GM21619 (cell line): ENCODE measurements at regions not wholly inside any gene's neighbourhood (a gene's known extent, or its start where the extent isn't known, plus 50 kb on each side); places are given as distances from the start of the nearest gene placed in this dataset.

ENCODE experiments used
- ATAC-seq: cut with Tn5 transposase; IDR thresholded peaks from one replicate; pipeline ENCODE4 v1.9.1; 2021; ENCODE audit not compliant: unreplicated experiment

DNA sequence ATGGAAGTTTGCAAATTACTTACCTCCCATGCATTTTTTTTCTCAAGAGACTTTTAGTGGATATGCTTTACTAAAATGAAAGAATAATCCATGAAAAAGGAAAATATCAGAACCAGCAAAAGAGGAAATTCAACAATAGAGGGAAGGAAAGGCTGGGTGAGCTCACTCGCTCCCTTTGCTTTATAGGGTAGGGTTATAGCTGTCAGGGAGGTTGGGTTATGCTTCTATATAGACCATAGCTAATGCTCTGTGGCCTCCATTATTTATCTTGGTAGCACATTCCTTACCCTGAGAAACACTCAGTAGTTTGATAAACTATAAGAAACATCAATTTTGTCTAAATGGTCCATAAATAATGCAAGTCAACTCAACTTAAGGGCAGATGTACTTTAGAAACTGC lies 215.9 kb upstream of the FAR2 start:
- ATAC-seq: no peak

DNA sequence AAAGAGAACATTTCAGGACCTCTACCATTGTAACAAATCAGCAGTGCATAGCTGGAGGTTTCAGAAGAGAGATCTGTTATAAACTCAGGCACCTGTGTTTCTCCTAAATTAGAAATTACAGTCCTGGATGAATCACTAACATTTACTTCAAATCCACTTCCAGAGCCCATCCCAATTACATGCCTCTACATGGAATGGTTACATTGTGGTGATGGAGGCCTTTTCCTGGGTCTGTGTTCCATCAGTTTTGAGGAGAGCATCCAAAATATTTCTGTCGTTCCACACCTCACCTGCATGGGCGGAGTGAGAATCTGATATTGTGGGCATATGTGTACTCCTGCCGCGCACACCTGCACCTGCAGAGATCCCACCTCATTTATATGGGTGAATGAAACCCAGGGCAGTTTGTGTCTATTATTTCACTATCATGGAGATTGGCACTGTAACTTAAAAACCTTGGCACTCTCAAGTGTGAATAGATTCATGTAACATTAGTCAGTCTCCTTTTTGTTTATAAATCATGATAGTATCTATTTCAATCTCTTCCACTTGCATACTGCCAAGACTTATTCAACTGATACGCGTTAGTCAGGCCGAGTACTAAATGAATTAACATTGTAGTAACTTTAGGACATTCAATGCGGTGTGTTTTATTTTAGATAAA lies 215.1 kb upstream of the FAR2 start:
- ATAC-seq: no peak

DNA sequence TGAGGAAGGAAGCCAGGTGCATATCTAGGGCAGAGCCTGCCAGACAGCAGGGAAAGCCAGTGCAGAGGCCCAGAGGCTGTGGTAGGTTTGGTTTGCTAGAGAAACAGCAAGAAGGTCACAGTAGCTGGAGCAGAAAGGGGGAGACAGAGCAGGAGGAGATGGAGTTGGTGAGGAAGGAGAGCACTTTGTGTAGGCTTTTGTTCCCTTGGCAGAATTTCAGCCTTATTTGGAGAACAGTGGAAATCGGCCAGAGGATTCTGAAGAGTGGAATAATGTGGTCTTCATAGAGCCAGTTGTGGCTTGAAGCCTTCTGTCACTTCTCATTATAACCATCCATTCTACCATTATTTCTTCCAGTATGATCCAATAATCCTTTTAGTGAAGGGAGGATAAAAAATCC lies 212.9 kb upstream of the FAR2 start:
- no peak for ATAC-seq

DNA sequence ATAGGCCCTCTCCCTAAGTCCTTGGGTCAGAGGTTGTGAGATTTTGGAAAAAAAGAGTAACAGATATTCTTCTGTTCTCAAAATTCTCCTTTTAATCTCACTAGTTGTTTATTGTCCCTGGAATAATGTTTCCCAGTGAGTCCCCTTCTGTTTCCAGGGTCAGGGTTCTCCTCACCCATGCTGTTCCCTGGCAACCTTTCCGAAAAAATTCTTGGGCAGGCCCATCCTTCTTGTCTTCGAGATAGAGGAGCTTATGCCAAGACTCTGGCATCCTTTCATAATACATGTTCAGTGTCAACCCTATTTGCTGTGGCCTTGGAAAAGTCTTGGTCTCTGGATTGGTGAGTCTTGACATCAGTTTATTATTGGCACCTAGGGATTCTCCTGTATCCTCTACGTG lies 212.4 kb upstream of the FAR2 start:
- ATAC-seq: no peak

DNA sequence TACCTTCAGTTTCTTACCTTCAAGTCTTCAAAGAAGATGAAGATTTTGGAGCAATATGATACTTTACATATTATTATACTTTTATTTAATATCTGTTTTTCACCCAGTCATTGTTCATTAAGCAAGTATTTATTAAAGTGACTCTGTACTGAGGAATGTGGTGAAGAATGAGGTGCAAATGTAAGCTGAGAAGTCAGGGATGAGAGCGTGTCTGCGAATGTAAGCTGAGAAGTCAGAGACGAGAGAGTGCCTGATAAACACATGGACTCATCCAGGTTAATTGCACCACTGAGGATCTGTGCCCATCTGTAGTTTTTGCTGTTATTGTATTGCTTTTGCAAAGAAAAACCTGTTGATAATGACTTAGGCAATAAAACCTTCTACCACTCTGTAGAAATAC lies 211.9 kb upstream of the FAR2 start:
- ATAC-seq: no peak

DNA sequence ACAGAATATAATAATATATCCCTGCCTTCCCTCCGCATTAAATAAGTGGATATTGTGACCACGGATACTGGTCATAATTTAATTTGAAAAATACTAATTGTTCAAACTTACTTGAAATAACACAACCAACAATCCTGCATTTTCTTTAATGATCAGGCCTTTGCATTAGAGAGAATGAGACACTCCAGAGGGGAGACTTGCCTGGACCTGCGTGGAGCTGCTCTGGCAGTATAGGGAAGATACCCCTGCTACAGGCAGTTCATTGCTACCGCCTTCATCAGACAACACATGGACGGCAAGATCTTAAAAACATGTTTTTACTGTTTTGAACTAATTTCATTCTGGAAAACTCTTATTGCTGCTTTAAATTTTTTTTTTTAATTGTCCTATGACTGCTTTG lies 211.0 kb upstream of the FAR2 start:
- ATAC-seq: no peak

DNA sequence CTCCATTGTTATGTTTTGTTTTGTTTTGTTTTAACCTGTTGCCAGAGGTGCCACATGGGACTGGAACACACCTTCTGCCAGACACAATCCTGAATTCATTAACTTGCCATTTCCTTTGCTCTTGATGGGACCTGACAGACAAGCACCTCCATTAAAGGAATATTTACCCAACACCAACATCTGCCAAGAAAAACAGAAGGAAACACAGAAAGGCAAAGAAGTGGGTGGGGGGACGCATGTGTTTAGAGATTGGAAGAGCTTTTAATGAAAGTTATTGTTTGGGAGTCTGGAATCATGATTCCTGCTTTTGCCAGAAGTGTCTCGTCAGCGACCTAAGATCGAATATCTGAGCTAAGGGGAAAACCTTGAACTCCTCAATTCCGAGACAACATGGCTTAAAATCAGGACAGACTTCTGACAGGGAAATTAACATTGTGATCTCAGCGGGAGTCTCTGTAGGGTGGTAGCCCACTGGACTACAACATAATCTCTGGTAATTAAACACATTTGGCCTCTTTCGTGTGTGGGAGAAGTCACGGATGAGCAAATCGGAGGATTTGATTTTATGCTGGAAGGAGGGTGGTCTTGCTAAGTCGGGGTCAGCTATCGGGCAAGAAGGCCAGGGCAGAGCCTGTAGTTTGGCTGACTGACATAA lies 210.4 kb upstream of the FAR2 start:
- no peak for ATAC-seq

DNA sequence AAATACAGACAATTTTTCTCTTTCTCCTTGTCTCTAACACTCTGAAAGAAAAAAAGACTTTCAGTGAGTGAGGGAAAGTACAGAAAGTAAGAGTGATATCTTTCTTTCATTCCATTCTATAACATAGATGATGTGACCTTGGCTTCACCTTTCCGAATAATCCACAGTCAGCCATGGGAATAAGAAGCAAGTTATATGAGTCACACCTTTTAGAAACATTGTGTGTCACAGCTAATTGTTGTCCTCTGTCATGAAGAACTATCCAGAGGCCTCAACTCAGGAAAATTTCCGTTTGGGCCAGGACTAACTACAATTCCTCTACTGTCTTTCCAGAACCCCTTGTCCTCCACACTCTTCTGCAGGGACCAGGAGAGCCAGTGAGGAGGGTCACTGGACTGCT lies 209.7 kb upstream of the FAR2 start:
- ATAC-seq: no peak

DNA sequence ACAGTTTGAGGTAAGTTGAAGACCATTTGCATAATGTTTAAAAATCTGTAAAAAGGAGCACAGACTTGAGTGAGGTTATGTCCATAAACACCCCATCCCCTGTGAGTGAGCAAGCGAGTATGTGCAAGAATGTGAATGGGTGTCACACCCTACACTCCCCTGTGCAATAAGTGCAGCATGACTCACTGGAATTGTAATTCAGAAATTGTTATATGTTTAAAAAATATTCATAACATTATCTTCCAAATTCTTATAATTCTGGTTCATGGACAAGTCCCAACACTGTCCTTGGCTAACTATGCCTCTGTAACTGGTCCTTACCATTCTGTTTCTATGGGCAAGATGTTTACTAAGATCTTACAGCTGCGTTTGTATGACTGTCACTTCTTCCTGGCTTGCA lies 207.8 kb upstream of the FAR2 start:
- ATAC-seq: no peak

DNA sequence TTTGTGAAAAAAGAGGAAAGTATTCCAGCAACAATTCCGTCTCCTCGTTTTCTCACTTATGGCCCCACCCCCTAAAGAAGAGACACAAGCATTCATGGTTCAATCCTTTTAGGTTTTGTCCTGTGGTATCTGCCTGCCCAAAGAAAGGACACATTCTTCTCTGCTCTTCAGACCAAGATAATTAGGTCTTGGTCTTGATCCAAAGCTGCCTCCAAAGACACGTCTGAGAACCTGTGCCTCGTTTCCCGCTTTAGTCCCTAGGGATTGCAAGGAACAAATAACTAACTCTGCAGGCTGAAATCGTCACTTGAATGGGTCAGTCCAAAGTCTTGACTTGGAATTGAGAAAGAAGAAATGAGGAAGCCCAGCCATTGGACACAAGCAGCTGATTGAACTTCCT lies 202.7 kb upstream of the FAR2 start:
- ATAC-seq: no peak

DNA sequence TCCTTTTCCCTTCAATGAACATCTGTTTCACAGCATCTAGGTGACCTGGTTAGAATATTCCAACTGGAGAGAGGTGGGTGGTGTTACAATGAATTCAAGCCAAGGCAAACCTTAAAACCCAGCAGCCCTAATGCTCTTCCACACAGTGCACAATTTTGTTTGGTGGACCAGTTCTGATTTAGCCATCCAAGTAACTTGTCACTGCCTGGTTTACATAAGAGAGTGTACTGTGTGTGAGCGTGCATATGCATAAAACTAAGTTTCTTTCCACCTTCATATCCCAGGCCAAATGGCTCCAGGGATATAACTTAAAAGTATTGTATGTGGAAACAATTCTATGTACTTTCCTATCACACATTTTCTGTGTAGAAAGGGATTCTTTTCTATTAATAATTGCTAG lies 200.4 kb upstream of the FAR2 start:
- ATAC-seq: no peak

DNA sequence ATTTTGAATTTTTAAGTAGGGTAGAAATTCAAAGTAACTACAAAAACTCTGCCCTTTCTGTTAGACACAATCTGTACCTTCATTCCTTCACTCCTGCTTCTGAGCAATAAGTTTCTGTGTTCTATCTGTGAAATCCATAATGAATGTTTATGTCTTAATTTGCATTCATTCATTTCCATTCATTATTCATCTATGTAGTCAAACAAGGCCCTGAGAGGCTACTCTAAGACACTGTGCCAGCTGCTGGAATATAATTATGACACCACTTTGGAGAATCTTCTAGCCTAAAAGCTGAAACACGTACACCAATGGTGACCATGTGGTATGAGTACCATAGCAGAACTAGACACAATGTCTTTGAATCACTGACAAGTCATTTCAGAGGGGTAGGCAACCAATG lies 199.9 kb upstream of the FAR2 start:
- ATAC-seq: no peak

DNA sequence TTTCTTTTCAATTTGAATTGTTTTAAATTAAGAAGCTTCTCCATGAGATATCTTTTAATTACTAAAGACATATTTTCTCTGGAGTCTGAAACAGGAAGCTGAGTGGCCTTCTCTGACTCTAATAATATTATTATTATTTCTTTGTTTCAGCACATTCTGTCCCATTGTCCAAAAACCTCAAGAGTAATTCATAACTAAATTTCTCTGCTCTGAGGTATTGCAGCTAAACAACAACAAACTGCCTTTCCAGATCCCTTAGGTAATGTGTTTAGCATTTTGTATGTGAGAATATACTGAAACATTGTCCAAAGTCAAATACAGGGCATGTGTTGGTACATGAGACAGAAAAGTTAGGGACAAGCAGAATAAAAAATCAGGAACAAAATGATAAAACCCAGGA lies 199.0 kb upstream of the FAR2 start:
- no peak for ATAC-seq

DNA sequence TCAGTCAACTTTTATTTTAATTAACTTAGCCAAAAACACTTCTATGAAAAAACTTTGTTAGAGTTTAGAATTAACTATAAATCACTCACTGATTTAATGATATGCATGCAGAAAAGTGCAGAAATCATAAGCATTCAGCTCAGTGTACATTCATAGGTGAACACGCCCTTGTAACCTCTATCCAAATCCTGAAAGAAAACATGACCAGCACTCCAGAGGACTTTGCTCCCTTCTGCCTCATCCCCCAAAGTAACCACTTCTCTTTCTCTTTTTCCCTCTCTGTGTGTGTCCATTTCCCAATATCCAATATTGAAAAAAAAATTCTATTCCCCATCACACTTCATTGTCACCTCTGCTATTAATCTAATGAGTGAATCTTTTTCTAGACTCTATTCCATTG lies 197.1 kb upstream of the FAR2 start:
- ATAC-seq: no peak

DNA sequence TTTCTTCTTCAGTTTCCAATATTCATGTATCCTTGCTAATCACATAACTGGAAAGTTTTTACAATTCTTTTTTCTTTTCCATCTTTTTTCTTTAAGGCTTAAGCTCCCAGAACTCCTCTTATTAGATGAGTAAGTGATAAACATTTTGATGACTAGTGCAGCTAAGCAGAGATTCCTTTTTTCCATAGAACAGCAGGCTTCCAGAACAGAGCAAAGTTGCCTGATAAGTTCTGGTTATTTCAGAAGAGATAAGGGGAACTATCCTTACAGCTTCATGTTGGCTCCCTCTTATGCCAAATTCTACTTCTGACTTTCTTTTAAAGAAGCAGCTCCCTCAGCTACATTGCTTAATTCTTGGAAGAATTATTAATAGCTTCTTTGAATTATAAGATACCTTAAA lies 194.7 kb upstream of the FAR2 start:
- no peak for ATAC-seq

DNA sequence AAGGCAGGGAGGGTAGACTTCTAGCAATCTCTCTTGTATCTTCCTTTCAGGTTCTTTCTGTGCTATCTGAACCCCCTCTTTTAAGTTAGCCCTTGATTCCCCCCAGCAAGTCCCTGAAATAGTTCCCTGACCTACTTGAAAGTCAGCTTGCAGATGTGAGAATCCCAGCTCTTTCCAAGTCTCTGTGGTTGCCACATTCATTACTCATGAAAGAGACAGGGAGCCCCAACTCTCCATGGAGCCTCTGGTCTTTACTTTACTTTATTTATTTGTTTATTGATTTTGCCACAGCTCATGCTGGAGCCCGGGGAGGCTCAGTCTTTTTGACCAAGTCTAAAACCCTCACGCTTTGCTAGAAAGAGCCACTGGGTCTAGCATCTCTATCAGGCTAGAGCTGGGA lies 193.6 kb upstream of the FAR2 start:
- ATAC-seq: no peak

DNA sequence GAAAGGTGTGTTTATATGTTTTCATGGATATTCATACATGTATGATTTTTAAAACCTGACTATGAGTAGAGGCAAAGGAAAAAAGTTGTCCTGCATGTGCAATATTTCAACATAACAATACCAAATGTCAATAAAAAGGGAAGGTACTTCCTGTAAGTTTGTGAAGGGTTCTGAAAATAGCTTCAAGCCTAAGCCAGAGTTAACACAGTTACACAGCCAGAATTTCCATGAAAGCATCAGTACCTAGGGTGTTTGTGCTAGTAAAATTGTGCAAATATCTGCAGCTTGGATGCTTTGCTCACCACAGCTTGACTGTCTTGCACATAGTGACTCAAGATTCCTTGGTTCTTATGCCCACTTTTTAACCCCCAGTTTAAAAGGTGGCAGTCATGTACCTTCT lies 193.1 kb upstream of the FAR2 start:
- no peak for ATAC-seq

DNA sequence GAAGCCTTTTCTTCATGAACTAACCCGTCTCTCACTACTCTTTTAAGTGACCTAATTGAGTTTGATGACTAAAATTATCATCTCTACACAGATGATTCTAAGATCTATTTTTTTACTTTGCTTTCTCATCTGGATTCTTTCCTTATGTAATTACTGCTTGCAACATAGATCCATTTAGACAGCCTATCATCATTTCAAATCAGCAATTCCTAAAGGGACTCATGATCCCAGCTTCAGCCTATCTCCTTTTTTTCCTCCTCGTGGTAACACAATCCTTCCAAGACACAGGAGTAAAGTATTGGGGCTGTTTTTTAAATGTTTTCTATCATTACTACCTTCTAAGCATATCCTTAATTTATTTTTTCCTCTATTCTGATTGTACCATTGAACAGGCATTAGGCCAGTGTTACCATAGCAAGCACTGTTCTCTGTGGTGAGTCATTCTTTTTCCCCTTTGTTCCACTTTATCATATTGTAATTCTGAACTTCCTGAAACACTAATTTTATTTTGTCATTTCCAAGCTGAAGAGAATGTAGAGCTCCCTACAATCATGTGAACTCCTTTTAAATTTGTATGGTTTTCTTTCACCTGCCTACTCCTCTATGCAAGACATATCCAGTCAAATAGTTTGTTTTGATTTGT lies 190.4 kb upstream of the FAR2 start:
- ATAC-seq: no peak

DNA sequence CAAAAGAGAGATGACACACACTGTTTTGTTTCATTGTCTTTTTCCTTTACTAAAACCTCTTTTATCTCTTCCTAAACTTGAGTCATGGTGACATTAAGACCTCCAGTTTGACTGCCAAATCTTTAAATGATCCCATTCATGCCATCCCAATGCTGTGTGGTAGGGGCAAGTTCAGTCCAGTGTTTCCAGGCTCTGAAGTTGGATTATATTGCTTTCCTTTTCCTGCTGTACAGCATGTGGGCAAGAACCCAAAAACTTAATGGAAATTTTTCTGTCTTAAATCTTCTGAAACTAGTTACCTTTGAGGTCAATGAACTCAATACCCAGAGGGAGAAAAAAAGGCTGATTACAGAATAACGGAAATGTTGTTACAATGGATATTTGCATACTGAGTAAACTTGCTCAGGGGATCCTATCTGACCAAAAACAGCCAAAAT lies 187.1 kb upstream of the FAR2 start:
- ATAC-seq: no peak

DNA sequence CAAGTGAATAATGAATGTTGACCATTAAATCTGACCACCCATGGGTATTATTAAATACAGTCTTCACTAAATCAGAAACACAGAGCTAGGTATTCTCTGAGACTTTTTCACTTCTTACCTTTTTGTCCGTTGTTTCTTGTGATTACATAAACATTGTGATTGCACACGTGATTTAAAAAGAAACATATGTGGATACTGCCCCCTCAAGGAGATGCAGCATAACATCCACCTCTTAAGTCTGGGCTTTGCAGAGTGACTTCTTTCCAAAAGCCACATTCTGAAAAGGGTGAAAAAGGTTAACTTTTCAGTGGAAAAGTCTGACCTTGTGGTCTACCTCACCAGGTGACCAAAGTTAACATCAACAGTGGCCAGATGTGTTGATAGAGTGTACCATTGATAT lies 185.5 kb upstream of the FAR2 start:
- ATAC-seq: no peak

DNA sequence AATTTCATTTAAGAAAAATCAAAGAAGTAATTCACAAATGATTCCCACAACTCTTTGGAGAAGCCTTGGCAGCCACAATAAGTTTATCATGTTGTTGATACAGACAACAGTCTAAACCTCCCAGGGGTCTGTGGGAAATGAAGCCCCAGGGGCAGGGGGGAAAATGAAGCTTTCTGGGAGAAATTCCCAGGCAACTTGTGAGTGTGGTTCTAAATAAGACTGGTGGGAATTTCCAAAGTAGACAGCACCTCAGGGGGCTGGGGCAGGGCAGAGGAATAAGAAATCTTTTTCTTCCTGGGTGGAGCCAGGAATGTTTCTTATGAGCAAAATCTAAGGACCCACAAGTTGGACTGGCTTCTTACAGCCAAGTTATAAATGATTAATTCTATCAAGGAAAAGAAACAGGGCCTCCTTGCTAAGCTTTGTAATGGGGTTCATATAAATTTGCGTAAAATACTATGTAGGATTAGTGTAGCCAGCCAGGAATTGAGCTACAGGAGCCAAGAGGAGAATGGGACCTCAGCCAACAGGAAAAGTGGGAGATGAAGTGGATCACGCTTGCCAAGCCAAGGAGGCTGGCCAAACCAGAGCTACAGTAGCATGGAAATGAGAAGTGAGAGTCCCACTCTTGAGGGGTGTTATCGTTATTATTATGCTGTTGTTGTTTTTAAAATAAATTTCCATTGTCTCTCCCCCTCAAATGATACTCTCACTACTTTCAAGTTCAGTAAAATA lies 182.9 kb upstream of the FAR2 start:
- ATAC-seq: no peak

DNA sequence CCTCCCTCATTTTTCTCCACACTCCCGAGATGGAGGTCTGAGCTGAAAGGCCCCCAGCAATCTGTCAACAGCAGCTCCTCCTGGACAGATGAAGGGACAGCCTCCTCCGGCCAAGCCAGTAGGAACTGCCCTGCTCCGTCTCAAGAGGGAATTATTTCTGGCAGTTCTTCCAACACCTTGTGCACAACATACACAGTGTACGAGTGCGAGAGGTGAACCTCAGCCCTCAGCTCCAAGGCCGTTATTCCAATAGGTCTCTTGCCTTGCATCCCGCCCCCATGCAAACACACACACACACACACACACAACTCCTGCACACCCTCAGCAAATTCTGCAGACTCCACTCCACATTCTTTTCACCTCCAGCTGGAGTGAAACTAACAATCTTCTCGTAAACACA lies 181.7 kb upstream of the FAR2 start:
- ATAC-seq: no peak
